CD4-positive, alpha-beta T cell treated with Interleukin-17A for 1 hour (primary cell): ENCODE measurements at regions not wholly inside any gene's neighbourhood (a gene's known extent, or its start where the extent isn't known, plus 50 kb on each side); places are given as distances from the start of the nearest gene placed in this dataset.

Experiments used
- DNase-seq: peaks from one replicate; pipeline ENCODE4 v3.0.0-alpha.2; 2020

DNA sequence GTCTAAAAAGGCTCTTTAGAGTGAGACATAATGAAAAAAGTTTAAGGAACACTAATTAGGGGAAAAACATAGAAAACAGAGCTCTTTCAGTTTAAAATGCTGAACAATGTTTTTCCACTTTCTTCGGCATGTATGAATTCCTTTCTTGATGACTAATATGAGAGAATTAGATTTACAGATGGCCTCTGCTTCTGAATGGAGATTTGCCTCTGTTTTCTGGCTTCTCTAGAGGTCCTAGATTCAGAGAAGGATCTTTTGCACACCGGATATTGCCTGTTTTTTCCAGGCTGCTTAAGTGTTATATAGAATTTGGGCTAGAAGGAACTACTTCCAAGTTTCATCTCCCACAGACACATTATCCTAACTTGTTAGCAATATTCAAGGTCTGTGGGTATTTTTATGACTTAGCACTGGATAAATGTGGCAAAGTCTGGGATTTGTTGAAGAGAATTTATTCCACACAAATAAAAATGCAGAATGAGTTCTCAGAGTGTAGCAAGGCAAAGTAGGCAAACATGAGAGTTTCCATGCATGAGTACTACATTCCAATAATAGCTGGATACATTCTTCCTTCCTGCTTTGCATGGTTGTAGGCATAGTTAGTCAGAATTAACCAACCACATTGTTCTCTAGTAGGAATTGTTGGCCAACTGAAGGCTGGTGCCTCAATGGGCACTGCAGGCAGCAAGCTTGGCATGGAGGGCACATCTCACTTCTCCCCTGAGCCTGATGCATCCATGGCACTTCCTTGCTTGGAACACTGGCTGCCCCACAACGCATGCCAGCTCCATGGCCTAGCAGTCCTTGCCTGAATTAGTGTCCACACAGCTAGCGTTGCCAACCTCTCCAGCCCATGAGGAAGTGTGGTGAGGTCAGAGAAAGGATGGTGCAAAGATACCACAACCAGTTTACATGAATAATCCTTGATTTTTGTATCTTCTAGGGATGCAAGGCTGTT, 224.2 kb downstream of the CLIC5 start:
- no peak for DNase-seq

DNA sequence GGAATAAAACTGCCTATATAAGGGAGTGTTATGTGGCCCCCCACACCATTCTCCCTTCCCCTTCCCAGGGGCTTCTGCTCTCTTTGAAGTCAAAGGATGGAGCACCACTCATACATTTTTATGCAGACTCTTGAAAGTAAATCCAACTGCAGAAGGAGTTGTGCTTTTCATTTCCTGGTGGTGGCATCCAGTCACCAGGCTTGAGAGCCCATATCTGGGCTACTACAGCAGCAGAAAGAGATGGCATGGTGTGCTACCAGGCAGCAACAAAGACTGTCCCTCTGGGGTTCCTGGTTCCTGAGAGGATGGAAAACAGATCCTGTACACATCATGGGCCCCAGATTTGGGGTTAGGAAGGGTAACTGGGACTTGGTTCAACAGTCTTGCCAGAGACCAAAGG, 226.4 kb downstream of the CLIC5 start:
- no peak for DNase-seq

DNA sequence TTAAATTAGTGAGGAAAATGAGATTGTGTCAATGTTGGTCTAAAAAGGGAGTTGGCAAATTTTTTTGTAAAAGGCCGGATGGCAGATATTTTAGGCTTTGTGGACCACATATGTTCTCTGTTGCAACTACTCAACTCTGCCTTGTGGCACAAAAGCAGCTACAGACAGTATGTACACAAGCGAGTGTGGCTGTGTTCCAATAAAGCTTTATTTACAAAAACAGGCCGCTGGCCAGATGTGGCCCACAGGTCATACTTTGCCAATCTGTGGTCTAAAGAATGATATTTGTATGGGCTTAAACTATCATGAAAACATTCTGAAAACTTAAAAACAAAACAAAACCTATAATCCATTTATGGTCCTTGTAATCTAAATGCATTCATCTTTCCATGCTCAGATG, 228.3 kb downstream of the CLIC5 start:
- no peak for DNase-seq

DNA sequence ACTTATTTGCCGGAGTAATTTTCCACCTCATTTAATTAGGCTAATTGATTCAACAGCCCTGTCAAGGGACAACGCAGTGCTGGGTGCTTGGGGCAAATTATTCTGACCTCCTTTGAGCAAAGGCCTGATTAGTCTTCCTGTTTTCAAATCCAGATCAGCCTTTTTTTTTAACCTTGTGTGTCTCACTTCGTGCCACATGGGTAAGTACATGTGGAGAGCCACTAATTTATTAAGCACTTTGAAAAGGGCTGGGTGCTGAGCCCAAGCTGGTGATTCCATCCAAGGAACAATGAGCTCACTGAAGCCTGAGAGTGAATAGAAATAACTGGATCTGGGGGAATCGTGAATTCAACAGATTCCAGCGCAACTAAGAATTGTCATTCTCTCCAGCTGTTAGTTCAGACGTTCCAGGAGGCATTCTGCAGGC, 229.3 kb downstream of the CLIC5 start:
- DNase-seq: no peak

DNA sequence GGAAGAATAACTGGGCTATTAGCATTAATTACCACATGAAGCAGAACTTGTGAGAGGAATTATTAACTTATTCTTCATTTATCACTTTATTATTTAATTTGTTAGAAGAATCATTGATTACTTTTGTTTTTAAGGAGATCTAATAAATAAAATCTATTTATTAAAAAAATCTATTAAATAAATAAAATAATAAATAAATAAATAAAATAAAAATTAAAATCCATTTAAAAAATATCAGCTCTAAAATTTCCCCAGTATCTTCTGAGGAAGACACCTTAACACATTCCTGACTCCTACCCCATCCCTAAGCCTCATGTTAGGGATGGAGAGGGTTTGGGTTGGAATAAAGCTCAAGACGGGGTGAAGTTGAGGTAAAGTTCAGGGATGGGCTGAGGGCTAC, 231.4 kb downstream of the CLIC5 start:
- DNase-seq: no peak

DNA sequence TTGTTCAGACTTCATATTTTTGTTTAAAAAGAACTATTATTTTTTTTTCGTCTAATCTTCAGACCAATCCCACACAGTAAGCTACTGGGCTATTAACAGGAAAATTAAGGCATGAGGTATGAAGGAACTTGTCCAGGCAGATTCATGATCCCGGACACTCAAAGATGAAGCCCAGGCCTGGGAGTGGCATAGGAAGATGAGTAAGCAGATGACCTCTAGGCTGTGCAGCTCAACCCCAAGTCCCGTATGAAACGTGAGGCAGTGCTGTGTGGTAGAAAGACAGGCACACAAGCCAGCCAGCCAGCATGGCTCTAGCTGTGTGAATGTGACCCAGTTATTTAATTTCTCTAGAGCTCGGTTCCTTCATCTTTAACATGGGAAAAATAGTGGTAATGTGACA, 231.9 kb downstream of the CLIC5 start:
- no peak for DNase-seq

DNA sequence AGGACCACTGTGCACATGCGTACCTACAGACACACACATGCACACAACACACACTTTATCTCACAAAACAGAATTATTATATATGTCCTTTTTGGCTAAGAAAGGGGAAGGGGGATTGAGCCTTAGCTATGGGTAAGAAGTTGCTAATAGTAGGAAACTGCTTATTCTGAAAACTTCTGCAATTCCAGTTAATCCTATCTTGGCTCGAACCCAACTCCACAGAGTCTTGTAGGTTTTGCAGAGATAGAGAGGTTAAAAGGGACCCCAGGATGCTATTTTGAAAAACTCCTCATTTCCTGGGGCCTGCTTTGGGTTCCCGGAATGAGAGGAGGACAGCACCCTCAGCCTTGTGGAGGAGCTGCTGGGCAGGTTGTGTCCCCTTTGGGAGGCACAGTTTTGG, 233.8 kb downstream of the CLIC5 start:
- no peak for DNase-seq

DNA sequence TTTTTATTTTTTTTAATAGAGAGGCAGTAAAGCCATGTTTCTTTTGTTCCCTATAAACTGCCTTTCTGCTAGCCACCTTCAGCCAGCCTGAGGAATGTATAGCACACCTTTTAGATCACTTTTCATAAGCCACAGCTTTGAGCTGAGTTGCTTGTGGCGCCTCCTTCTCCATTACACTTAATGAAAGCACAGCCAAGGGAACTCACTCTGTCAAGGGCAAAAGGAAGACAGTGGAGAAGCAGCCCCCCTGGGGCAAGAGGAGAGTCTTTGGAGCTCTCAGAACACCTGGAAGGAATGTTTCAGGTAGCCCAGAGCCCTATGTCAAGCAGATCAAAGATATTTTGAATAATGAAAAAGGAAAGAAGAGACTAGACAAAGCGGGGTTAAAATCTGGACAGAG, 235.1 kb downstream of the CLIC5 start:
- no peak for DNase-seq

DNA sequence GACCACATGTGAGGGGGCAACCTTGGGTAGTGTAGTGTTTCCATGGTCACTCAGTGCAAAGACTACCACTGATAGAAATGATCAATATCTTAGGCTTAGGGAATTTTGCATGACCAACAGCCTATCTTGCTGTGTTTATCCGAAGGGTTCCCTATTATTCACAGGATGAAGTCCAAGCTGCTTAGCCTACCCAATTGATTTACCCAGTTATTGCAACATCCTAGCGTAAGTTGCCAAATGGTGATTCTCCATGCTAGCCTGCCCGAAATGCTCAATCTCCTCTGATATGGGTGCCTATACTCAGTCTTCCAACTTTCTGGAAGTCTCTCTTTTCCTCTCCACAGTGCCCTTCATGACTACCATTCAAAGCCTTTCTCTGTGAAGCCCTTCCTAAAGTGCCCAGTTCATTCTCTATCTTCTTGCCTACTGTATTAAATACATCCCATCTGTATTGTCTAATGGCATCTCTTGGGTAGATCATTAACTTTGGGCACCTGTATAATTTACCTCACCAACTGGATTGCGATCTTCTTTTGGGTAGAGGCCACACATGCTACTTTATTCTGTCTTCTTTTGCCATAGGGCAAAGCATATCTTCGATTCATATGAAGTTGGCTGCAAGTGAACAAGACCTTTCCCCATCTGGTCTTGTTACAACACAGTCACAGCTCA, 240.5 kb downstream of the CLIC5 start:
- DNase-seq: no peak

DNA sequence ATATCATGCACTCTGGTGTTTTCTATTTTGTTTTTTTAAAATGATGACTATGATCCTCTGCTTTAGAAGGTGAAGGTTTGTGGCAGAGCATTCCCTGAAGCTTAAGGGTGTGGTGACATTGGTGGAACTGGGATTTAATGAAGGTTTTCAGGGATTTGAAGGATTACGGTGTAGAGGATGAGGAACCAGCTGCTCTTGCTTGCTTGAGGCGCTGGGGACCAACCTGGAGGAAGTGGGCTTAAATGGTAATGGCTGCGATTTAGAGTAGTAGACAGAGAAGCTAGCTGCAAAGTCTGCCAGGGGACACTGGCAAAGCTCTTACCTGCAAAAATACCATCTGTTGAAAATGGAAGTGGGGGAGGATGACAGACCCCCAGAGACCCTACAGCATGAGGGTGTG, 241.8 kb downstream of the CLIC5 start:
- DNase-seq: no peak

DNA sequence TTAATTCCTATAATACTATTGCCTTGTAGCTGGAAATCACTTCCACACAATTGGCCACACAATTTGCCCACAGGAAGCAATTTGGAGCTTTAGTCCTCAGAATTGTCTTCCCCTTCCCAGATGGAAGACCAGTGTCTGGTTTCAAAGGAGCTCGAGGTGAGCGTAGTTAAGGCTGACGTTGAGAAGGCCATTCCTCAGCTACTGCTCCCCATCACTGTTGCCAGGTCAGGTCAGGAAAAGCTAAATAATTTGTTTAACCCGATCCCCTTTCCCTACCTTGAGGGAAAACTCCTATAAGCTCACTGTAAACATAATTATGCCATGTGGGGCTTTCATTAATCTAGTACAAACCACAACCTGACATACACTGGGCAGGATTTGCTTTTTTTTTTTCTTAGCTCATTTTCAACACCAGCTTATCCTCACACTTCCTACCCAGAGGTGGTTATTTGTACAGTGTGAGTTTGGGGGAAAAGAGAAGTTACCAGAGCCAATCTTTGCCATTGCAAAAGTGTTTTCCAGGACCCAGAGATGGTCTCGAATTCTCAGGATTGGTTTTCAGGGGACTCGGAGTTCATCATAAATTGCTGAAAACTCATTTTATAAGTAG, 242.7 kb downstream of the CLIC5 start:
- no peak for DNase-seq

DNA sequence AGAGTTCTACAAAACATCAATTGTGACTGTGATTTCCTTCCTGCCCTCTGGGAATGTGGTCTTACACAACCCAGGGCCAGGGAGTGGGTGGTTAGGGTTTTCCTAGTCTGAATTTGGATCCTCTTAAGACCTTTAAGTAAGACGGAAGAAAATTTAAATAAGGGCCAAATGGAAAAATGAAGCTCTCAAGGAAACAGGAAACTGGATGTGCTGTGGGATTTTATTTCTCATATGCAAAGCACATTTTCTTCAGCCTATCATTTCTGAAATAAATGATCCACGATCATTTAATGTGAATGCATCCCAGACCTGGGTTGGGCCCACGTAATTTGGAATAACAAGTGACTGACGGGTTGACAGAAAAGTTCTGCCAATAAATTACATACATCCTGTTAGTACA, 243.6 kb downstream of the CLIC5 start:
- no peak for DNase-seq

DNA sequence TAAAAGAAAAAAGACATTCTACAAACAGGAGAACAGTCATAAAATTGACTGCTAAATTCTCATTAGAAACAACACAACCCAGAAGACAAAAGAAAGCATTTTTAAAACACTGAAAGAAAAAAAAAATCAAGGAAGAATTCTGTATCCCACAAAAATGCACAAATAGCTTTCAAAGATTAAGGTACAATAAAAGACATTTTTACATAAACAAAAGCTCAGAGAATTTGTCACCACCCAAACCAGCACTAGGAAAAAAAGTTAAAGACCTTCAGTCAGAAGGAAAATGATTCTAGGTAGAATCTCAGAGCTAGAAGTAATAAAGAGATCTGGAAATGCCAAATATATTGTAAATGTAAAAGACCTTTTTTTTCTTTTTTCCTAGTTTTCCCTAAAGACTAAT, 252.4 kb downstream of the CLIC5 start:
- DNase-seq: no peak

DNA sequence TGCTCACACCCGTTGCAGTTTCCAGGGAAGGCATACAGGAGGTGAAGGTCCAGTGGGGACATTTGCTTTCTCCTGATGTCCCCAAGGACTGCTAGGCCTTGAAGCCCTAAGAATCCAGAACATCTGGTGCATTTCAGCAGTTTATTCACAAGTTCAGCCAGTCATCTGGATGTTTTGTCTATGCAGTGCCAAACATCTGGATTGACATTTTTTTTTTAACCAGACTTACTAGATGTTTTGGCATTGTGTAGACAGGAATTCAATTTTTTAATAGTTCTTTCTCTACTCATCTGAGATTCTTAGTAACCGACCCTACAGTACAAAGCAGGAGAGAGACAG, 256.2 kb downstream of the CLIC5 start:
- no peak for DNase-seq

DNA sequence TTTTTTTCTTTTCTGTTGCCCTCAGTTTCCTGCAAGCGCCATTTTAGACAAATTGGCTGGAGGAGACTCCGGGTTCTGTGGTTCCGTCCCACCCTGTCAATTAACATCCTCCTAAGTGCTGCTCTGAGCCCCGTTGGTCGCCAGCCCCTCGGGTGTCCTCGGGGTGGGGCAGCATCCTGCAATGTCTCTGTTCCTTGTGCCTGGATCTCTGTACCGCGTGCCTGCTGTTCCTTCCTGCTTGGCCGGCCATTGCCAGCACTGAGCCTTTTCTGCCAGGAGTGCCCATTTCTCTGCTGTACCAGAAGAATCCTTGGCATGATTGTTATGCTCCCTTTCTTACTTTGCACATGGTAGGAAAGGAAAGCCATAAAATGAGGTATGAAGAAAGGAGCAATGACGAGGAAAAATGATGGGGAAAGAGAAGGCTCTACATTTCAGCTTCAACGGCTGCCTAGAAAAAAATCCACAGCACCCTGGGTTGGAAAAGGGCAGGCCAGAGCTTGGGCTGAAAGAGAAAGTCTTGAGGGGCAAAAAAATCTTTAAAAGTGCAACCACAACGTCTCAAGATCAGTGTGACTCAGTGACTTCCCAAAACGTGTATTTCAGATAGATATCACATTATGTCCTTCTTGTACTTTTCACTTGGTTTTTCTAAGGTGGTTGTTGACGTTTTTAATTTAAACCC, 256.7 kb downstream of the CLIC5 start:
- no peak for DNase-seq

DNA sequence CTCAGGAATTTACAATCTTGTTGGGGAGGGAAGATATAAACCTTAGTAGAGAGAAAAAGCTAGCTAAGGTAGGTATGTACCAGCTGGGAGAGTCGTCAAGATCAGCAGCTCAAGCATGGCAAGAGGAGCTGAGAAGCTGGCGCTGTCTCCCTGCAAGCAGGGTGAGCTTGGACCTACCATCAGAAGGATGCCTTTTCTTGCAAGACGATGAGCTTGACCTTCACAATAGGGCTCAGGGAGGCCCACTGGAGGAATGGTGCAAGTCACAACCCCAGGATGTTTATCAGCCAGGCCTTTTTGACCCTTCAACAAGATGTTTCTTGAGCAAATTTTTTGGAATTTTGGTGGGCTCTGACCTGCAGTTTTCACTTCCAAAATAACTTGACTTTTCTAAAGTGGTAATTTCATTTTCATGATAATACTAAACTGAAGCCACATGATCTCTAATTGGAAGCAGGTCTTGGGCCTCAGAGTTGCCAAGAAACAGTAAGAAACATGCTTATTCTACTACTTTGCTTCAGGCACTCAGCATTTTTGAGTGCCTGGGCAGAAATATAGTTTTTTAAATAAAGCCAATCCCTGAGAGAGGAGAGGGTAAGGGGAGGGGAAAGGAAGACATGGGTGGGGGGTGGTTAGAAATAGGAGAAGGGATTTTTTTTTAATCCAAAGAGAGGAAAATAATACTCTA, 258.1 kb downstream of the CLIC5 start:
- no peak for DNase-seq

DNA sequence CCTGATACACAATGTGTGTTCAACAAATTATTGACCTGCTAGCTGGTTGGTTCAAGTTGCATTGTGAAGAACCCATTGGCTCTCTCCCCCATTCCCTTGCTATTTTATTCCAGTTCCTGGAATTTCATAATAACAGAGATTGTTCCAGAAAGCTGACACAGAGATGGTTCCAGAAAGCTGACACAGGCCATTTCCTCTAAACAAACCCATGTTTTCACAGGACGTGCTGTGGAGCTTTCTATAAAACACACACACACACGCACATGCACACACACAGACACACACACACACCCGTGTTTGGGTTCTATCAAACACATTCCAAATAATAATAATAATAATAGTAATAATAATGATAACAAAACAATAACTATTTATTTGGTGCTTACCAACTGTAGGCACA, 259.1 kb downstream of the CLIC5 start:
- DNase-seq: no peak

DNA sequence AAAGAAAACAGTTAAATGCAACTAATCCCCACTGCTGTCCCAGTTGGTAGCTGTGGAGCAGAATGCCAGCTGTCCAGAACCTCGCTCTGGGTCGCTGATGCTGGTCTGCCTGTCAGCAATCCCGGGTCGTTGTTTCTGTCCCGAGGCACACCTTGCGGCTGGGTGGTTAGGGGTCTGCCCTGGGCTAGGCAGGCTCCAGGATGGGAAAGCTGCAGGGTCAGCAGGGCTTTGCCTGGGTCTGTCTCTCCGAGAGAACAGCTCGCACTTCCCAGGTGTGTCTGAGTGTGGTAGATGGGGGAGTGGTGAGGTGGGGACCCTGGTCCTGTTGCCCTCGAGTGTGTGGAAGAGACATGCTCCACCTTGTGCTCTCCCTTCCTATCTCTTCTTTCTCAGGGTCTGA, 261.2 kb downstream of the CLIC5 start:
- DNase-seq: no peak

DNA sequence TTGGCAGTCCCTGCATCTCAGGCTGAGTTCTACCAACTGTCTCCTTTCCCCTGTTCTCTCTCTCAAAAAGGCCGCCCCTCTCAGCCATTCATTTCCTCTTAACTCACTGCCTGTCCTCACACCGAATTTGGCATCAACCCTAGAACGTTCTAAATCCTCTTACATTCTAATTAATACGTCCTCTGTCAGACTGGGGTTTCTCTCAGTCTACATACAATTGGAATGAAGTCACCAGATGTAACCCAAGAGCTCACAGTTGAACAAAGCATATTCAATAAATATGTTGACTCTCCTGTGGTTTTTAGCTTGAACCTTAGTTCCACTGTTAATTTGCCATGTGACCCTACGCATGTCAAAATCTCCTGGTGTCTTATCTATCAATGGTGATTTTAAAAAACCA, 269.6 kb downstream of the CLIC5 start:
- no peak for DNase-seq

DNA sequence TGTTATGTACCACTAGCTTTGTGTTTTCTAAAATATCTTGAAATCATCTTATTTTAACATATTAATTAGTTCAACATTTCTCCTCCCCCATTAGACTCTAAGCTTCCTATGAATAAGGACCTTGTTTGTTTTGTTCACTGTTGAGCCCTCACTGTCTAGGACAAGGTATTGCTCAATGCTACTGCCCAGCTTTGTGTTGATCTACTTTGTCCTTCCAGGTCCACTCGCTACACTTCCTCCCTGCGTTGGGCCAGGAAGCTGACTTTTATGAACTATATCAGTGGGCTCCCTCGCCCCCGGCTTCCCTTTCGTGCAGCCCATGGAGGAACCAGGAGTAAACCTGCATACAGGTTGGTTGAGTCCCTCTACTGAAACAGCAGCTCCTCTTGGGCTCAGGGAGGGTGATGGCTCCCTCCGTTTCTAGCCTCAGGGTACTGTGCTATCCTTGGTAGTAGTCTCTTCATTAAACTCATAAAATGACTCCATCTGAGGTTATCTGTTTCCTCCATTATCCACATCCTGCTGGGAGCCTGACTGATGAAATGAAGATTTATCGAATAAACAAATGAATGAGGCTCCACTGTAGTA, 272.5 kb downstream of the CLIC5 start:
- DNase-seq: no peak

DNA sequence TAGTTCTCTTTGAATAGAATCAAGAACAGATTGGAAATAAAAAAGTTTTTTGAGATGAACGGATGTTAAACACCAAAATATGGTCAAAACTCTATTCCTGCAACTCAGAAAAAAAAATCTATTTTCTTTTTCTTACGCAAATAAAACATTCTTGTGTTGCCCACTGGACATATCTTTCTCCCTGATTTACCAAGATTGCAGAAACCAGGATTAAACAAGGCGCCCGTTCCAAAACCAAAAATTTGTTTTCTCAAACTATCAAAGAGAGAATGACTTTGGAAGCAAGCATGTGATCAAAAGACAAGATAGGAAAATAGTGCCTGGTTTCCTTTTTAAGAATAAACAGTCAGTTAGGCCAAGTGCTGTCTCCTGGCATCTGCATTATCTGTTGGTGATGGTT, 273.1 kb downstream of the CLIC5 start:
- DNase-seq: no peak

DNA sequence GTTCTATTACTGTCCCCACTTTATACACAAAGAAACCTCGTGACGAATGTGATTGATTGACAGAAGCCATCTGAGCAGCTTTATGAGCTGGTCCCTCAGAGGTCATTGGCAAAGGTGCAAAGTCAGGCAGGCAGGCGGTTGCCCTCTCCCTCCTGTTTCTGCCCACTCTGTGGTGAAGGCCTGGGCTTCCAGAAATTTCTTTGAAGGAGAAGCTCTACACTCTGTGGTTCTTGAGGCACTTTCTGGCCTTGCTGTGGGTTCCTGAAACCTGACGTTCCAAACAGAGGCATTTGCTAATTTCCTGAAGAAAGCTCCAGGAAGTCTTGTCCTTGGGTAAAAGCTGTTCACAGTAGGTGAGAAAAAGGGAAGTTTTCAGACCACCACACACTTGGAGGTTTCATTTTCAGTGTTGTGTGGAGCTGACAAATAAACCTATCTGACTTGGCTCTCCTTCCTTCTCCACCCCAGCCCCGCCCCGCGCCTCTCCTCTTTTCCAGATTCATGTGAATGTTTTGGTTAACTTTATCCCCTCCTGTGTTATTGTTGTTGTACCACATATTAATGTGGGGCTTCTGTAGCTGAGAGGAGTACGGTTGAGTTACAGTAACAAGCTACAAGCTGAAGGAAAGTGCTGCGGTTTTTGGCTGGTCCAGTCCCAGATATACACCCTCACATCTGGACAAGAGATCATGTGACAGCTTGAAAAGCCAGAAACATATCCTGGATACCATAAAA, 274.1 kb downstream of the CLIC5 start:
- DNase-seq: no peak
